Activated naive CD8-positive, alpha-beta T cell (primary cell): ENCODE measurements at regions not wholly inside any gene's neighbourhood (a gene's known extent, or its start where the extent isn't known, plus 50 kb on each side); places are given as distances from the start of the nearest gene placed in this dataset.
"Not testable (repeated sequence)": the region's sequence is repeated elsewhere in the genome, so short reads cannot be mapped to it uniquely, and the experiment has no call there.

Experiments used
- H3K27ac Mint-ChIP-seq: one replicate; pipeline ENCODE4 v1.8.0; 2021; ENCODE audit warnings: mixed read lengths
- H3K27me3 Mint-ChIP-seq: one replicate; pipeline ENCODE4 v1.8.0; 2021; ENCODE audit warnings: mixed read lengths
- H3K36me3 Mint-ChIP-seq: one replicate; pipeline ENCODE4 v1.8.0; 2021; ENCODE audit warnings: mixed read lengths
- H3K4me1 Mint-ChIP-seq: one replicate; pipeline ENCODE4 v1.8.0; 2021; ENCODE audit warnings: low read depth, mixed read lengths
- H3K4me3 Mint-ChIP-seq: one replicate; pipeline ENCODE4 v1.8.0; 2021; ENCODE audit warnings: mild to moderate bottlenecking, mixed read lengths
- H3K9me3 Mint-ChIP-seq: one replicate; pipeline ENCODE4 v1.8.0; 2021; ENCODE audit warnings: low read depth, mixed read lengths

DNA sequence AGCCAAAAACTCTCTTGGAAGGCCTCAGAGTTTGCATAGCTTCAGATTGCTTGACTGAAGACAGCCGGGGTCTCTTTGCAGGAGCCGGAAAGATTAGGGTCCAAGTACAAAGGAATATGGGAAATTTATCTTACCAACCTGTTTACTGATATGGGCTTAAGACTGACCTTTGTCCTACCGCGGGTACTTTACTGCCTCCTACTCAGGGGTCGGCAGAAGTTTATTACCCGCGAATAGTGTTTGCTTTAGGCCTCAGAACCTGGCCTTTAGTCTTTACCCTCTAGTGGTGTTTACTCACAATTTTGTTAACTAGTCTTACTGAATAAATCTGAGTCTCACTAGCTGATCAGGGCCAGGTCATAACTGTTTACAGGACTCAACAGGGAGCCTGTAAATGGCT lies 765.4 kb upstream of the SPRY2 start:
- no peak overlapping the region for H3K27ac Mint-ChIP-seq
- no peaks in the 10 kb centered on the region for H3K27me3 Mint-ChIP-seq
- no peak overlapping the region for H3K4me3 Mint-ChIP-seq
- no peaks in the 10 kb centered on the region for H3K9me3 Mint-ChIP-seq
- no peaks in the 10 kb centered on the region for H3K36me3 Mint-ChIP-seq
- H3K4me1 Mint-ChIP-seq, result no peaks in the 10 kb centered on the region

DNA sequence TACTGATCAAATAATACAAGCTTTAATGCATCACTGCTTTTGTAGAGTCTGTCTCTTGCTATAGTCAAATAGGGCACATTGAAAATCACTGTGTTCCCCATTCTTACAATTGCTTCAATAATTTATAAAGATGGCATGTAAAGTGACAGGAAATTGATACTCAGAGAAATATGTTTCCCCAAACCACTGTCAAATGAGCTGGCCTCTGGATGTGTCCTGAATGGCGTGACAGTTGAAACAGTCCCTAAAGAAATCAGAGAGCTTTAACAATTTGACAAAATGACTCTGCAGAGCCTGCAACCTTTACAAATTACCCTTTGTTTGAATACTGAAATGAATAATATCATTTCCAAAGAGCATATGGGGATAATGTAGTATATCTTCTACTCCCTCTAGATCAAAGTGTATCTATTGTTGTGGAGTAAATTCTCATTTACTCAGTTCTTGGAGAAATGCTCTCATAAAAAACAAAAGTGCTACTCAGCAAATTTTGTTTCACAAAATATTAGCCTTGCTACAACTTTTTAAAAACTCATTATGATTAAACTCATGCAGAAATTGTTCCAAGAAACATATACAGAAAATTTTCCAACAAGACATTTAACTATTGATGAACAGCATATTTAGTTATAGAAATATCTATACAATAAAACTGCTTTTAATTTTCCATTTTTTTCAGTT lies 763.2 kb upstream of the SPRY2 start:
- no peaks in the 10 kb centered on the region for H3K36me3 Mint-ChIP-seq
- no peaks in the 10 kb centered on the region for H3K4me1 Mint-ChIP-seq
- no peaks in the 10 kb centered on the region for H3K9me3 Mint-ChIP-seq
- H3K27me3 Mint-ChIP-seq, result no peaks in the 10 kb centered on the region
- no peak overlapping the region for H3K27ac Mint-ChIP-seq
- no peak overlapping the region for H3K4me3 Mint-ChIP-seq

DNA sequence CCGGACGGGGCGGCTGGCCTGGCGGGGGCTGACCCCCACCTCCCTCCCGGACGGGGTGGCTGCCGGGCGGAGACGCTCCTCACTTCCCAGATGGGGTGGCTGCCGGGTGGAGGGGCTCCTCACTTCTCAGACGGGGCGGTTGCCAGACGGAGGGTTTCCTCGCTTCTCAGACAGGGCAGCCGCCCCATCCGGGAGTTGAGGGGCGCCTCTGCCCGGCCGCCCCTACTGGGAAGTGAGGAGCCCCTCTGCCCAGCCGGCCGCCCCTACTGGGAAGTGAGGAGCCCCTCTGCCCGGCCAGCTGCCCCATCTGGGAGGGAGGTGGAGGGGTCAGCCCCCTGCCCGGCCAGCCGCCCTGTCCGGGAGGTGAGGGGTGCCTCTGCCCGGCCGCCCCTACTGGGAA lies 761.1 kb upstream of the SPRY2 start:
- H3K4me3 Mint-ChIP-seq, H3K36me3 Mint-ChIP-seq, H3K4me1 Mint-ChIP-seq, H3K27me3 Mint-ChIP-seq, H3K9me3 Mint-ChIP-seq, H3K27ac Mint-ChIP-seq: not testable (repeated sequence)

DNA sequence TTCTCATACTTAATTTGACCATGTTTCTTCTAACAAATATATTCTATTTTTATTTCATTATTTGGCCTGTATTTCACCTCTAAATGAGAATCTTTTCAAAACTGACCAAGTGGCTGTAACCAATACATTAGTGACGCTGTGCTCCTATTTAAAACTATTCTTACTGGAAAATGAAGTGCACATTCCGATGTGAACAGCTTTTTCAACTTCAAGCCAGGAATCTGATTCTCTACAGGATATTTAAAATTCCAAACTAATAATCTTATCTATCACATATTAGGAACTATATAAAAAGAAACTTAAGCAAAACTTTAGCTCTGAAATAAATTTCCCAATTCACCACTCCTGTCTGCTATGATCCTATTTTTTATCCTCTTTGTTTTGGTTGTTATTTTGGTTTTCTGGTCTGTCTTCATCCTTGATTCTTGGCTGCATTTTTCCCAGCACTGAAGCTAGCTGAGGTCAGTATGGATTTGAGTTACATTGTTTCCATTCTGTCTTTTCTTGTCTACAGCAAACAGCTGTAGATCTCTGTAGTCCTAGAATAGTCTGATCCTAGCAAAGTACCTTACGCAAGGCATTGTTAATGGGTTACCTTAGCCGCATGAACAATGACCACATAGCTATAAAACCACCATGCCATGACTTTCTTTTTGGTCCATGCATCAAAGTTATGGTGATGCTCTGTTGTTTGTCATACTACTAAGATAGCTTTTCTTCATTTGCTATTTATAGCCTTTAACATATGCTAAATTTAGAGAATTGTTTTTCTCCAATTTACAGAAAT lies 748.6 kb upstream of the SPRY2 start:
- H3K4me3 Mint-ChIP-seq, result no peak overlapping the region
- H3K9me3 Mint-ChIP-seq, result no peaks in the 10 kb centered on the region
- no peaks in the 10 kb centered on the region for H3K27me3 Mint-ChIP-seq
- no peaks in the 10 kb centered on the region for H3K36me3 Mint-ChIP-seq
- no peaks in the 10 kb centered on the region for H3K4me1 Mint-ChIP-seq
- H3K27ac Mint-ChIP-seq, result no peak overlapping the region

DNA sequence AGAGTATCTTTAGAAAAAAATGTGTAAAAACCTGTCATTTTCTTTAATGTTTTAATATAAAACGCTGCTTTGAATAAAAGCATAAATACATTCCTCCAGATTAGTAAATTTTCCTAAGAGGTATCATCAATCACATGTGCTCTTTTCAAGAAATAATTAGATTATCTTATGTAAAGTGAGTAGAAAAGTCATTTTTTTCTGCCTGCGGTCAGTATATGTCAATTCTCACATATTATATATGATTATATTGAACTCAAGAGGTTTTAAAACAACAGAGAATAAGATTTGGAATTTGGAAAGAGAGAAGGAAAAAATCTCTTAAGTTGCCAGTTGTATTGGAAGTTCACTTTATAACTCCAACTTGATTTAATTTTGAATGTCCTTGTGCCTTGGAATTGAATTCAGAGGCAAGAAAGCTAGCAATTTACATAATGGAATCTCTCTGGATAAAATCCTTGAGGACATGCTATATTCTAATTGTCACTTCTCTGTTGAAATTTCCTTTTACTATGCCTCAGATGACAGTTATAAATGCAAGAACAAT lies 740.1 kb upstream of the SPRY2 start:
- Mint-ChIP-seq H3K36me3 (no peaks in the 10 kb centered on the region), H3K27me3 (no peaks in the 10 kb centered on the region), H3K27ac (no peak overlapping the region), H3K4me3 (no peak overlapping the region), H3K9me3 (peaks cover 3% of the 10 kb centered on the region), H3K4me1 (no peaks in the 10 kb centered on the region)

DNA sequence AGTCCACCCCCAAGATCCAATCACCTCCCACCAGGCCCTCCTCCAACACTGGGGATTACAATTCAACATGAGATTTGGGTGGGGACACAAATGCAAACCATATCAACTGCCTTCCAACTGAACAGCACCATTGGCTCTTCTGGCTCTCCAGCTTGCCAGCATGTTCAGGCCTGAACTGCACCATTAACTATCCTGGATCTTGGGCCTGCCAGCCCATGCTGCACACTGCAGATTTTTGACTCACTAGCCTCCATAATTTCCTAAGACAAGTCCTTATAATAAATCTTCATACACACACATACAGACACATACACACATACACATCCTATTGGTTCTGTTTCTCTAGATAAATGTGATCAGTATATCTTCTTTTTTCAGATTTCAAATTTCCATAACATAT lies 737.1 kb upstream of the SPRY2 start:
- H3K27me3 Mint-ChIP-seq, result no peaks in the 10 kb centered on the region
- H3K36me3 Mint-ChIP-seq, result no peaks in the 10 kb centered on the region
- H3K4me1 Mint-ChIP-seq, result no peaks in the 10 kb centered on the region
- no peak overlapping the region for H3K4me3 Mint-ChIP-seq
- peaks cover 7% of the 10 kb centered on the region for H3K9me3 Mint-ChIP-seq
- no peak overlapping the region for H3K27ac Mint-ChIP-seq

DNA sequence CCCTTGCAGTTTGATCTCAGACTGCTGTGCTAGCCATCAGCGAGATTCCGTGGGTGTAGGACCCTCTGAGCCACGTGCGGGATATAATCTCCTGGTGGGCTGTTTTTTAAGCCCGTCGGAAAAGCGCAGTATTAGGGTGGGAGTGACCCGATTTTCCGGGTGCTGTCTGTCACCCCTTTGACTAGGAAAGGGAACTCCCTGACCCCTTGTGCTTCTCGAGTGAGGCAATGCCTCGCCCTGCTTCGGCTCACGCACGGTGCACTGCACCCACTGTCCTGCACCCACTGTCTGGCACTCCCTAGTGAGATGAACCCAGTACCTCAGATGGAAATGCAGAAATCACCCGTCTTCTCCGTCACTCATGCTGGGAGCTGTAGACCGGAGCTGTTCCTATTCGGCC lies 728.9 kb upstream of the SPRY2 start:
- not testable (repeated sequence) for H3K27me3 Mint-ChIP-seq, H3K4me1 Mint-ChIP-seq, H3K9me3 Mint-ChIP-seq, H3K36me3 Mint-ChIP-seq, H3K4me3 Mint-ChIP-seq, H3K27ac Mint-ChIP-seq

DNA sequence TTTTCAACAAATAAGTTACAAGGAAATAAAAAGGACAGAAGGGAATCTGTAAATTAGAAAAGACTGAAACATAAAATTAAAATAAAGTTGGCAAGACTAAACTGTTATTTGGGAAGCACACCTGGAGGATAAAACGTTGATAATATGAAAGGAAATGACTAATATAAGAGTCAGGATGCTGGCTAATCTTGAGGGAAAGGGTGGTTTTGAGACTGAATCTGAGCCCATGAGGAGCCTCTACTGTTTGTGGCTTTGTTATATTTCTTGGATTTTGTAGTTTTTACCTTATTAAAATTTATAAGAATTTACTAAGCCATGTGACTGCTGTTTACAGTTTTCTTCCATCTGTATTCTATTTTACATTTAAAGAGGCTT lies 718.0 kb upstream of the SPRY2 start:
- Mint-ChIP-seq H3K9me3 (no peaks in the 10 kb centered on the region), H3K4me1 (no peaks in the 10 kb centered on the region), H3K27me3 (no peaks in the 10 kb centered on the region), H3K4me3 (no peak overlapping the region), H3K27ac (no peak overlapping the region), H3K36me3 (no peaks in the 10 kb centered on the region)

DNA sequence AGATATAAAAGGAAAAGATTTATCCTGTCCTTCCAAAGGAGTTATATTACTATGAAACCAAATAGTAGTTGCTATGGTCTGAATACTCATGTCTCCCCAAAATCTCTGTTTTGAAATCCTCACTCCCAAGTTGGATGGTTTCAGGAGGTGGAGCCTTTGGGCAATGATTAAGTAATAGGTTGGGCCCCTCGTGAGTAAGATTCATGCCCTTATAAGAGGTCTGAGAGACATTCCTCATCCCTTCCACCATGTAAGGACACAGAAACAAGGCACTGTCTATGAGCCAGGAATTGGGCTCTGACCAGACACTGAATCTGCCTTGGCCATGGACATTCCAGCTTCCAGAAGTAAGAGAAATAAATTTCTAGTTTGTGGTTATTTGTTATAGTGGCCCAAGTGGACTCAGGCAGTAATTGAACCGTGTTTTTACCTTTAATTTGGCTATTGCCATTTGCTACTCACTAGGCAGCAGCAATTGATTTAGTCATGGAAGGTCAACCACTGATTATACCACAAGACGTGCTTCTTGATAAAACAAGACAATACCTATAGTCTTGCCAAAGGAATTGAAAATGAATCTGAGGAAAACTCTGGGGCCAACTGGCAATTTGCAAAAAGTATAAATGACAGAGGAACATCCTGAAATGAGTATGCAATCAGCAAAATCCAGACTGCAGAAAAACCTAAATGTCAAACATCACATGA lies 717.4 kb upstream of the SPRY2 start:
- no peaks in the 10 kb centered on the region for H3K36me3 Mint-ChIP-seq
- no peaks in the 10 kb centered on the region for H3K27me3 Mint-ChIP-seq
- no peak overlapping the region for H3K4me3 Mint-ChIP-seq
- H3K9me3 Mint-ChIP-seq, result no peaks in the 10 kb centered on the region
- no peak overlapping the region for H3K27ac Mint-ChIP-seq
- H3K4me1 Mint-ChIP-seq, result no peaks in the 10 kb centered on the region

DNA sequence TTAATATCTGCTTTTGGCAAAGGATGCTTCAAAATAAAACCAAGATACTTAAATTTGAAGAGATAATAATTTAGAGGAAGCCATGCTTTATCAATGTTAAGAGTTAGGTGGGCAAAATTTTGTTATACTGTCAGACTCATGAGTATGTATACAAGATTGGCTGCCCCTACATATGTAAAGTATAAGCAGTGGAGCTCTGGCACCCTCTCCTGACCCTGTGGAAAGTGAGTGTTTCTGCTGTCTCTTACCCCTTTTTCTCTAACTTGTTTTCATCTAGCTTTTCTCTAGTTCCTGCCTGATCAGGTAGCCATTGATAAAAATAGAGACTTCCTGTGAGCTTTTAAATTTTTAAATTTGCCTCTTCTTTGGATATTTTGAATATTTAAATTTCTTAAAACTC lies 710.9 kb upstream of the SPRY2 start:
- H3K36me3 Mint-ChIP-seq, result no peaks in the 10 kb centered on the region
- H3K4me3 Mint-ChIP-seq, result no peak overlapping the region
- no peaks in the 10 kb centered on the region for H3K27me3 Mint-ChIP-seq
- no peaks in the 10 kb centered on the region for H3K4me1 Mint-ChIP-seq
- no peaks in the 10 kb centered on the region for H3K9me3 Mint-ChIP-seq
- no peak overlapping the region for H3K27ac Mint-ChIP-seq

DNA sequence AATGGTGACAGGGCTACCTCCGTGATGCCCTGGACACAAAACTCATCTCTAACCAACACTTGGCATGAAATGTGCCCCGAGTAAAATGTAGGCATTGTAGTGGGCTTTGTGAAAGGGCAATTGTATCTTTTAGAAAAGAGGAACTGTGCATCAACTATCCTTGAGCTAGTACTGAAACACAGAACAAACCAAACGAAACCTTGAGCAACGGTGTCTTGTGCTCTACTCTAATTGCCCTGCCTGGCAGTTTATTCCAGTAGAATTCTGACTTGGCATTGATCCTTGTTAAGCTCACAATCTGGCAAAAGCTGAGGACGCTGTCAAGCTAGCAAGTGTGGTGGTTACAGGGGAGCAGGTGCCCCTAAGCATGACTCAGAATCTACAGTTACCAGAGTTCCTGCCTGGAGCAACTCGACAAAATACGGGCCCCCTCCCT lies 707.1 kb upstream of the SPRY2 start:
- Mint-ChIP-seq H3K4me3 (no peak overlapping the region), H3K9me3 (peaks cover 5% of the 10 kb centered on the region), H3K4me1 (no peaks in the 10 kb centered on the region), H3K27ac (no peak overlapping the region), H3K36me3 (no peaks in the 10 kb centered on the region), H3K27me3 (no peaks in the 10 kb centered on the region)

DNA sequence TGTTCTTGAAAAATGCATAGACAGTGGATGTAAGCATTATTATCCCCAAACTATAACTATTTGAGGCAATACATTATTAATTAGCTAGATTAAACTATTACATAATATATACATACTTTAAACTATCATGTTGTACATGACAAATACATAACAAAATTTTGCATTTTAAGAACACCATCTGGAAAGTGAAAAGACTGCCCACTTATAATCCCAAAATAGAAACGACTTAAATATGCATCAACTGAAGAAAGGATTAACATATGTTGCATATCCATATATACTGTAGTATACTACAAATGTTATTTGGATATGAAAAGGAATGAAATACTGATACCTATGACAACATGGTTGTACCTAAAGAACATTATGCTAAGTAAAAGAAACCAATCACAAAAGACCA lies 700.8 kb upstream of the SPRY2 start:
- no peak overlapping the region for H3K4me3 Mint-ChIP-seq
- peaks cover 5% of the 10 kb centered on the region for H3K9me3 Mint-ChIP-seq
- H3K27ac Mint-ChIP-seq, result no peak overlapping the region
- no peaks in the 10 kb centered on the region for H3K36me3 Mint-ChIP-seq
- no peaks in the 10 kb centered on the region for H3K27me3 Mint-ChIP-seq
- H3K4me1 Mint-ChIP-seq, result no peaks in the 10 kb centered on the region

DNA sequence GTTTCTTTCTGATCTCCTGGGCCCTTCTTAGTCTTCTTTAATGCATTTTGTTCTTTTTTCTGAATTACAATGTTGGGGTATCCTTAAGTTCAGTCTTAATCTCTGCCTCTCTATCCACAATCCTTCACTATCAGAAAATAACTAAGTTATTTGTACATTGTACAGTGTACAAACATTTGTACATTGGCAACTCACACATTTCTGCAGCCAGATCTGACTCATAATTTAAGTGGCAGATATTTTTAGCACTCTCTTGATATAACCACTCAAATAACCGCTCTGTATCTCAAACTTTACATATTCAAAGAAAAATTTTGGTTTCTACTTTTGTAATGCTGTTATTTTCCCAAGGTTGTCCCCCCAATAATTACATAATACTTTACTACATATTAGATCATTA lies 691.1 kb upstream of the SPRY2 start:
- Mint-ChIP-seq H3K27me3 (no peaks in the 10 kb centered on the region), H3K27ac (no peak overlapping the region), H3K4me3 (no peak overlapping the region), H3K36me3 (no peaks in the 10 kb centered on the region), H3K9me3 (peaks cover 16% of the 10 kb centered on the region), H3K4me1 (no peaks in the 10 kb centered on the region)

DNA sequence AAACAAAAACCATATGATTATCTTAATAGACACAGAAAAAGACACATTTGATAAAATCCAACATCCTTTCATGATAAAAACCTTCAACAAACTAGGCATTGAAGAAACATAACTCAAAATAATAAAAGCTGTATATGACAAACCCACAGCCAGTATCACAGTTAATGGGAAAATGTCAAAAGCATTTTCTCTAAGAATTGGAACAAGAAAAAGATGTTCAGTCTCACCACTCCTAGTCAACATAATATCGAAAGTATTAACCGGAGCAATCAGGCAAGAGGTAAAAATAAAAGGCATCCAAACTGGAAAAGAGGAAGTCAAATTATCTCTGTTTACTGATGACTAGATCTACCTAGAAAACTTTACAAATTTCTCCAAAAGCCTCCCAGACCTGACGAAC lies 684.2 kb upstream of the SPRY2 start:
- H3K27me3 Mint-ChIP-seq, result no peaks in the 10 kb centered on the region

DNA sequence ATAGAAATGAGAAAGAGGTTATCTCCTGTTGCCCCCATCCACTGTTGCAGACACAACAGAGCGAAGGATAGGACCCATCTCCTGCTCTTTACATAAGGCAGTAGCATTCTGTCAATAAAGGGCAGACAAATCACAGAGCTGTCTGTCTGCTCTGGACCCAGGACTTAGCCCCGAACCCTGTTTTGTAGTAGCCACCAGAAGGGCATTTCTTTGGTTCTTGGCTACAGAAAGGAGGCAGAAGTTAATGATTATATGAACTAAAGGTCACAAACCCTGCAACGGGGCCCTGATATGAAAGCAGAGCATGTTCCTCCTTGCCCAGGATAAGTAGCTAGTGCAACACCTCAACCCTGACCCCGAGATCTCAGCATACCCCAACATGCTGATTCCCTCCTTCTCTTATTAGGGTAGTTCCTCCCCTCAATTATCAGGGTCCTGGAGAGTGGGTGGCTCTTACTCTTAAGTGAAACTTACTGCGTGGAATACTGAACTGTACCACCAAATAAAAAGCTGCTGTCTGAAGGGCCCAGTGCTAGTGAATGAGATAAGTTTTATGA lies 680.4 kb upstream of the SPRY2 start:
- Mint-ChIP-seq H3K4me1 (no peaks in the 10 kb centered on the region), H3K36me3 (no peaks in the 10 kb centered on the region), H3K4me3 (no peak overlapping the region), H3K27ac (no peak overlapping the region), H3K9me3 (peaks cover 16% of the 10 kb centered on the region), H3K27me3 (no peaks in the 10 kb centered on the region)

More for the DNA sequence above, 684.2 kb upstream of the SPRY2 start:
- no peaks in the 10 kb centered on the region for H3K36me3 Mint-ChIP-seq
- H3K4me3 Mint-ChIP-seq, result no peak overlapping the region
- H3K27ac Mint-ChIP-seq, result no peak overlapping the region
- no peaks in the 10 kb centered on the region for H3K4me1 Mint-ChIP-seq
- H3K9me3 Mint-ChIP-seq, result peaks cover 24% of the 10 kb centered on the region
